Activated T-cell treated with anti-CD3 and anti-CD28 coated beads for 48 hours (primary cell): ENCODE measurements at regions not wholly inside any gene's neighbourhood (a gene's known extent, or its start where the extent isn't known, plus 50 kb on each side); places are given as distances from the start of the nearest gene placed in this dataset.

ENCODE experiments used
- DNase-seq: peaks from one replicate; pipeline ENCODE4 v3.0.0-alpha.2; 2020; ENCODE audit warnings: low read depth

DNA sequence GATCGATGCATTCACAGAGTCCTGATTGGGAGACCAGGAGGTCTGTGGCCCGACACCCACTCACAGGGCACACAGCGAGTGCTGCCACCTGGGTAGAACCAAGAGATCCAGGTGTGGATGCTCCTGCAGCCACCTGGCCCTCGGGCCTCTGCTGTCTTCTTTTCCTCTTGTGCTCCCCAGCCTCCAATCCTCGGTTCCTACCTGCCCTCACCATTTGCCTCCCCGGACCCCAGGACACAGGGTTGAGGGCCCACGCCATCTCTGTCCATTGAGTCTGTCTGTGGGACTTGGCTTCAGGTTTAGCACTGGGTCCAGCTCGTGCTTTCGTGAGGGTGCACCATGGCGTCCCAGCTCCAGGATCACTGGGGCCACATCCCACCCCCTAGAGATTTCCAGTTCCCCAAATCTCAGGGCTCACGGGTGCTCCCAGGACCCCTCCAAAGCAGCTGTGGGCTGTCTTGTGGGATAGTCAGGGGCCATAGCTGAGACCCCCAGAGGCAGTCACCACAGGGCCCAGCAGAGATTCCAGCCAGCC, 591.1 kb downstream of the BRD1 start:
- no peak for DNase-seq

DNA sequence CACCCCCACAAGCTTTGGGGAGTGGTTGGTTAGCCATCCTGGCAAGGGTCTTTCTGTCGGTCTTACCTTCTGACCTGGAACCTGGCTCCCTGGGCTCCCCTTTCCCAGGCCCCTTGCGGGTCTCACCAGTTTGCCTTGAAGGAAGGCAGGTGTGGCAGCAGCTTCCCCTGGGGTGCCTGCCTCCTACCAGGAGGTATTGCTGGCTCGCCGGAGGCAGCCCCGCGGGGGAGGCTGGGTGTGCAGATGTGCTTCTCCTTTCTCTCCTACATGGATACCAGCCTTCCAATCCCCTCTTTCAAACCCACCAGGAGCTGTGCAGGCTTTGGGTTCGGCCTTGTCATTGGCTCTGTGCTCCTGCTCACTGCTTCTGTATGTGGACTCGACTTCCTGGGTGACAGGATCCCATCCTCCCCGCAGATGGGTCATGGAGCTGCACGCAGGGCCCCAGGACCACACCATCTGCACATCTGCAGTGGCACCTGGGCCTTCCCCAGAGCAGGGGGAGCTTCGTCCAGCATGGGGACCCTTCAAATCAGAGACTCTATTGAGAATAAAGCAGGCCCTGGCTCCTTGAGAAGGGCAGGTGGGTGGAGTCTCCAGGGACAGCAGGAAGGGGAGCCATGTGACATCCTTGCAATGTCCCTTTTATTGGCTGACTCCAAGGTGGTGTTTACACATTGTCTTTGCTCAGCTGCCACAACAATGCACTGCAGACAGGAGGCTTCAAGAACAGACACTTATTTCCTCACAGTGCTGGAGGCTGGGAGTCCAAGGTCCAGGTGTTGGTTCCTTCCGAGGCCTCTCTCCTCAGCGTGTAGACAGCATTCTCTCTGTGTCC, 592.0 kb downstream of the BRD1 start:
- no peak for DNase-seq

DNA sequence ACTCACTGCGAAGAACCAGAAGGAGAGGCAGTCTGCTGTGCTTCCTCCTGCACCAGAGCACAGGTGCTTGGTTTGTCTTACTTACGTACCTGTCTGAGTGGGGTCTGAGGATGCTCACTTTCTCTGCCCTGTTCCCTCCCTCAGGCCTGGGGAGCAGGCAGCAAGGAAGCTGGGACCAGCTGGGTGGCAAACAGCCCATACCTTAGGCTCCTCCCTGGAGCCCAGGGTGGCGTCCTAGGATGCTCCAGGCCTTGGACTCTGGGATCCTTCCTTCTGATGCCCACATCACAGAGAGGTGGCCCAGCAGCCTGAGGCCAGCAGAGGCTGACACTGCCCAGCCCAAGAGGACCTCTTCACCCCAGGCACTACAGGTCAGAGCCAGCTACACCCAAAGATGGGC, 593.2 kb downstream of the BRD1 start:
- DNase-seq, result no peak

DNA sequence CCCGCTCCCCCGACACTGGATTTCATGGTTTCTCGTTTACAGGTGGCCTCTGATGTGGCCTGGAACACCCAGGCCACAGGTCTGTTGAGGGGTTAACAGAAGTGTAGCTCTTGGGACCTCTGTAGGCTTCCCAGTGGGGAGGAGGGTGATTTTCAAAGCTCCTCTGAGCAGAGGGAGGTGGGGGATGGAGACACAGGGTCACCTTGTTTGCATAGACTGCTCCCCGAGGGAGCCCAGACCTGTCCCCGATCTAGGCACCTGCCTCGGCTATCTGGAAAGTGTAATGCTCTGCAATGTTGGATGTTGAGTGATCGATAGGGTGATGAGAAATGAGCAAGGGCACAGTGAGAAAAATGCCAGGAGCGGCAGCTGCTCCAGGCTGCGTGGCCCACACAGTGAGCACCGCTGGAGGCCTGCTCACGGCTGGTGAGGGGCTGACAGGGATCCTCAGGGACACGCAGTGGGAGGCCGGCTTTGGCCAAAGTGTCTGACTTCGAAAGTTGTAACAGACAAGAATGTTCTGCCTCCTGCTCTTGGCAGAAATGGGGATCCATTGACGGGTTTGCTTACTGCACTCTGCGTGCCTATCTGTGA, 594.1 kb downstream of the BRD1 start:
- no peak for DNase-seq

DNA sequence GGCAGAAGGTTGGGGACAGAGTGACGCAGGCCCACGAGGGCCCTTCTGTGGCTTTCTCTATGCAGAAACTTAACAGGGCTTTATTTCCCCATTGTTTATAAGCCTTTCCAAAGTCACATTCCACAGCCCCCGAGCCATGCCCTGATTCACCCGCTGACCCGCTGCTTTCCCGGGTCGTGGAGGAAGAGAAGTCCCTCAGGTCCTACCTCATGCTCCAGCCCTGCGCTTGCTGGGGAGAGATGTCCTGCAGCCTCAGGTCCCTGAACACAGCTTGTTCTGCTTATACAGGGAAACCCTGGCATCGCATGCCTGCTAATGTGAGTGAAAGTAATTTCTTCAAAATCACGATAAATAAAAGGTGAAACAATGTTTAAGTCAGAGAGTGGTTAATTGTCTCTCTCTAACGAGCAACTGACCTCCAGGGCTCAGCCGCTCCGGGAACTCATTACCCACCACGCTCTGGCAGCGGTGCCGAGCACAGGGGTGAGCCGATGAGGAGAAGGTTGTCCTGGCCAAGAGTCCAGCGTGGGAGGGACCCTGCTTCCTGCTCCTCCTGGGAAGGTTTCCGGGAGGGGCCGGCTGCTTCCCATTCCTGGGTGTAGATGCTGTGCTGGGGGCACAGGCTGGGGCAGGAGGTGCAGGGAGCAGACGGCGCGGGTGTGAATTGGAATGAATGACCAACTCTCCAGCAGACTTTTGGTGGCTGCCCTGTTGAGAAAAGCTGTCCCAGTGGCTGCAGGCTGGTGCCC, 595.2 kb downstream of the BRD1 start:
- no peak for DNase-seq

DNA sequence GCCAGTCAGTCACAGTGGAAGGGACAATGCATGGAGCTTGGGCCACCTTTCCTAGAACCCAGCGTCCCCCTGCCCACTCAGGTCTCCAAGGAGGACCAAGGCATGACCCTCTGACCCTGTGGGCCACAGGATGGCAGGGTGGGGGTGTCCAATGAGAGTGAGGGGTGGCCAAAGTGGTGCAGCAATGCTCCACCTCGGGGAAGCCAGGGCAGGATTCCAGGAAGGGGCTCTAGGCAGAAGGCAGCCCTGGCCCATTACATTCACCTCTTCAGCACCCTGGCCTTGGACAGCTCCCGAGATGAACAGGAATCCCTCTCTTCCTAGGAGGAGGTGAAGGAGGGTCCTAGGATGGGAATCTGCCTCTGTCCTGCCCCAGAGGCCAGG, 597.5 kb downstream of the BRD1 start:
- DNase-seq, result no peak

DNA sequence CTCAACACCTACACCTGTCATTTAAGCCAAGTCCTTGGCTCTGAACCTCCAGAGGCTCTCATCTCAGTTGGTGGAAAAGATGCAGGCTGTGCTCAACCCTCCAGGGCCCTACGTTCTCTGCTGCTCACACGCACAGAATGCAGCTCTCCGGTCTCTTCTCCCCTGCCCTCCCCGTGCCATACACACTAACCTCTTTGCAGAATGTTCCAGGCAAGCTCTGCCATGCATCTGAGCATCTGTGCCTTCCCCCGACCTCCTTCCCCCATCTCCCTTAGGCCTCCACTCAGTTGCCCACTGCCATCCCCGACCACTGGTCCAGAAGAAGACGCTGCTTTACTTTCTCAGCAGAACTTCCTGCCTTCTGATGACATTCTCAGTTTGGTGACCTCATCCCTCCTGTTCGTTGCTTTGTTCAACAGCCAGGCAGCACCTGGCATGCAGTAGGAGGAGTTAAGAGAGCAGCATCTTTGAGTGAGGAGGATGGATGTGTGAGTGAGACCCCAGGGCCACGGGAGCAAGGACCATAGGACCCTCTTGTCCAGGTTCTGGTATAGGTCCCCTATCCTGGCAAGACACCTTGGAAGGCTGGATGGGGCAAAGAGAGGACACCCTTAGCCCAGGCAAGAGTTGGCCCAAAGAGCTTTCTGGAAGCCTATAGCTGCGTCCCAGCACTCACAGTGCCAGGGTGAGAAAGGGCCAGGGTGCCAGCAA, 598.0 kb downstream of the BRD1 start:
- DNase-seq, result no peak

DNA sequence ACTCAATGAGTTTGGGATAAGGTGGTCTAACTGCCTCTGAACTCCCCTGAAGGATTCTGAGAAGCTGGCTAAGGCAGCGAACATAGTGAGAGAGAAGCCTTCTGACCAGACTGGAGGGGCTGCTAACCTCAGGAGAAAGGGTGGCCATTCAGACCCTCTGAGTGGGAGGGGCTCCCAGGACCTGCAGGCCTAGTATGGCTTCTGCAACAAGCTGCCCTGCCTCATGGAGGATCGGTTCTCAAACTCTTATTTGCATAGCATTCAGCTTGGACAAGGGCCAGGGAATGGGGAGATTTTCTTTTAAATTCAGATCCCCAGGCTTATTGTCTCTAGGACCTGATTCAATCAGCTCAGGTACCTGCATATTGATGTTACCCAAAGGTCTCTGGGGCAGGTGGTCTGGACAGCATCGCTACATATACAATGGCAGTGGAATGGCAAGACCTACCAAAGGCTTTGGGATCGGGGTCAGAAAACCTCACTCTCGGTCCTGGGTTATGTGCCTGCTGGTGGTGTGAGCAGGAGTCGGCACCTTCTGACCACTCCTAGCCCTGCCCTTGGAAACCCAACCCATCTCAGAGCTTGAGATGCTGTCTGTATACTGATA, 599.1 kb downstream of the BRD1 start:
- DNase-seq, result no peak

DNA sequence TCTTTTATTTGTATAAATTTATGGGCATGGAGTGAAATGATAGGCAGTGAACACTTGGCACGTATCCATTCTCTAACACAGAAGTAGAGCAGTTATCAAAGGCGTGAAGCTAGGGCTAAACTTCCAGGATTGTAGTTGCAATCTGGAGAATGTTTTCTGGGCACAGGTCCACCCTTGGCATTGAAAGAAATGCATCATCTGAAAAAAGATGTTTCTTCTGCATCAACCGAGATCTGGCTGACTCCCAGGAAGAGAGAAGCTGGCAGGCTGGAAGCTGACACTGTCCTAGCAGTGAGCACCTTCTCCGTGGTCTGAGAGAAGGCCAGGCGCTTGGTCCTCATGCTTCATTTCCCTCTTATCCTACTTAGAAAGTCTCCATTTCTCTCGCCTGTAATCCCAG, 600.0 kb downstream of the BRD1 start:
- no peak for DNase-seq

DNA sequence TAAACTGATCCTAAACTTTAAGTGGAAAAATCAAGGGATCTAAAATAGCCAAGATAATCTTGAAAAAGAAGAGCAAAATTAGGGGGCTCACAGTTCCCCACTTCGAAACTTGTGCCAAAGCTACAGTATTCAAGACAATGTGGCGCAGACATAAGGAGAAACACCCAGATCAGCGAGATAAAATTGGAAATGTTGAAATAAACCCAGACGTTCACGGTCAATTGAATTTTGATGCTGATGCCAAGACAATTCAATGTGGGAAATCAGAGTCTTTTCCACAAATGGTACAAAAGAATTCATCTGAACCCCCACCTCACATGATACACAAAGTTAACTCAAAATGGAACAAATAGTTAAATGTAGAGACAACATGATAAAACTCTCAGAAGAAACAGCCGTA, 601.6 kb downstream of the BRD1 start:
- DNase-seq, result no peak

DNA sequence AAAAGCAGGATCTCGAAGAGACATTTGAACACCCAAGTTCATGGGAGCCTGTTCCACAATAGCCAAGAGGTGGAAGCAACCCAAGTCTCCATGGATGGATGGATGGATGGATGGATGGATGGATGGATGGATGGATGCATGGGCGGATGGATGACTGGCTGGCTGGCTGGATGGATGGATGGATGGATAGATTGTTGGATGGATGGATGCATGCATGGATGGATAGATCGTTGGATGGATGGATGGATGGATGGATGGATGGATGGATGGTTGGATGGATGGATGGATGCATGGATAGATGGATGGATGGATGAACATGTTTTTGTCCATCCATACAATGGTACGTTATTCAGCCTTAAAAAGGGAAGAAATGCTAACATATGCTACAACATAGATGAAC, 603.4 kb downstream of the BRD1 start:
- no peak for DNase-seq

DNA sequence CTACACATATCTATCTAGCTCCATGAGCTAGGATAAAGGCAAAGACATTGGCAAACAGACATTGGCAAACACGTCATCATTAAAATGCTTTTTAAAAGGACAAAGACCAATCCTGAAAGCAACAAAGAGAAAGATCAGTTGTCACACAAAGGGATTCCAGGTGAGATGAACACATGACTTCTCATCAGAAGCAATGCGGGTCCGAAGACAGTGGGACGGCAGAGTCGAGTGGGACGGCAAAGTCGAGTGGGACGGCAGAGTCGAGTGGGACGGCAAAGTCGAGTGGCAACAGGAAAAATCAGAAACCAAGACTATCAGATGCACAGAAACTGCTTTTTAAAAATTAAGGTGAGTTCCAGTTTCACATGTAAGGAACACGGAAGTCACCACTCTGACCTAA, 609.5 kb downstream of the BRD1 start:
- no peak for DNase-seq

DNA sequence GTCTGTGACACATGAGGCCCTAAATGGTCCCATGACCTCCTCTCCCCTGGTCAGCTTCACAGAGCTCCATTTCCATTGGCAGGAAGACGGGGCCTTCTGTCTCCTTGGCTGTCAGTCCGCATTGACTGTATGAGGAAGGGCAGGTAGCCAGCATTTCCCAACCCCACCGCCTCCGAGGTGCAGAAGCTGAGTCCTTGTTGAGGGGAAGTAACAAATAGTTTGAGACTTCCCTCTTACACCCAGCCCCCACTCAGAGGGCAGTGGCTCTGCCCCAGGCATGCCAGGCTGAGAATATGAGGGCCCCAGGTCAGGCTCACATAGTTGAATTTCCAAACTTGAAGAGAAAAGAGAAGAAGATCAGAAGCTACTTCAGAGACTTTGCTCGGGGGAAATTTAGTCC, 611.1 kb downstream of the BRD1 start:
- DNase-seq, result no peak

DNA sequence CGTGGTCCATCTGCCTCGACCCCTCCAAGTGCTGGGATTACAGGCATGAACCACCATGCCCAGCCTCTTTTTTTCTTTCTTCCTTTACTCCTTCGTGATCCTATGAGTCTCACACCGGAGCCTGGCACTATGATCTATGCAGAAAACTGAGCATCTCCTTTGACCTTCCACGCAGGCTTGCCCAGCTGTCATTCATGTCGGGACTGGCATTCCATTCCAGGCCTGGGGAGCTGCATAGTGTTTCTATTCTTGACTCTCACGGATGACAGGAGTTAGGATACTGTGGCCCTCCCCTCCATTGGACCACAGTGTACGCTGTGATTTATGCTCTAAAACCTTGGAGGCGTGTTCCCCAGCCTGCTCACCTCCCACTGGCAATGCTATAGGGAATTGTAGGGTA, 611.8 kb downstream of the BRD1 start:
- DNase-seq, result no peak

DNA sequence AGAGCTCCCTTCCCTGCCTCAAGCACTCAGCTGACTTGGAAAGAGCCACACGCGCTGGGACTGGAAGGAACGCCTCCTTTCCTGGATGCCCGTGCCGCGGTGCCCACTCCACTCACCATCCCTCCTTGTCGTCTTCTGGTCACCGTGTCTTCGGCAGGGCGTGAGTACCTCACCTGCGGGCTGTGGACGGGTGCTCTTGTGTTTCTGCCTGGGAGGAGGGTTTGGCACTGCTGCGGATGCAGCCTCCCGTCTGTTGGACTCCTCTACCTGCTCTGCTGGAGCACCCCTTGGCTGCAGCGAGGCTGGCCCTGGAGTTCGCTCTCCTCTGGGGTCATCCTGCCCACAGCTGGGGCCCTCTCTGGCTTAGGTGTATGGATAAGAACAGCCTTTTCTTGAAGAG, 612.7 kb downstream of the BRD1 start:
- no peak for DNase-seq

DNA sequence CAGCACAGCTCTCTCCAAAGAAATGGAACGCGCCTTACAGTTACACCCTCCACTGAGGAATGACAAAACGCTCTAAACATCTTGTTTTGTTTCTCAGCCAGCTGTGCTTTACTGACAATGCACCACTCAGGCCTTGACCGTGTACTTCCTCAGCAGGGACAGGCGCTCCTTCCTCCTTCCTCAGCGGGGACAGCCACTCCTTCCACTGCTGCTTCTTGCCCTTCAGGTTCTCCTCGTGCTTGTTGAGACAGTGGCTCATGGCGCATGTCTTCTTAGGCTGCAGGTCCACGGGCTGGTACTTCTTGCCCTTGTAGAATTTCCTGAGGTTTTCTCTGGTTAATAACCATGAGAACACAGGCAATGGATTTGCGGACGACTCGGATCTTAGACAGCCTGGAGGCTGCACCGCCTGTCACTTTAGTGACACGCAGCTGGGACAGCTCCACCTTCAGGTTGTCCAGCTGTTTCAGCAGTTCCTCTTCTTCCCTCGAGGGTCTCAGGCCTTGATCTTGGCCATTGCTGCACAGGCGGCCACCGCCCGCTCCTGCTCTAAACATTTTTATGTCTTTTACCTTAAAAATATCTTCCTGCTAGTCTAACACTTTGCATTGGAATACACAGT, 613.8 kb downstream of the BRD1 start:
- DNase-seq, result no peak

DNA sequence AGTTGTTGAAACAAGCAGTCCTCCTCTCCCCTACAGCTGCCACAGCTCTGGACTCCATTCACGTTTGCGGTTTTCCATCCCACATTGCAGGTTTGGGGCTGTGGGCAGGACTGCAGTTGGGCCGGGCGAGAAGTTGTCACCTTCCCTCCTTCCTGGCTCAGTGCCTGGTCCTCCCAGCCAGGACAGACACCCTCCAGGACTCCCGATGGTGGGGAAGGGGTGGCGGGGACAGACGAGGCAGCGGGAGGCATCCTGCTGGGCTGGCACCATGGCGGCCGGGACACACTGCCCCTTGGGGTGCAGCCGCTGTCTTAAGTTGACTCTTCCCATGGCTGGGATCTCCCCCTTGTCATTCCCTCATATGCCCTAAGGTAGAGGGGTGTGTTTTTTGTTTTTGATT, 615.2 kb downstream of the BRD1 start:
- DNase-seq, result no peak

DNA sequence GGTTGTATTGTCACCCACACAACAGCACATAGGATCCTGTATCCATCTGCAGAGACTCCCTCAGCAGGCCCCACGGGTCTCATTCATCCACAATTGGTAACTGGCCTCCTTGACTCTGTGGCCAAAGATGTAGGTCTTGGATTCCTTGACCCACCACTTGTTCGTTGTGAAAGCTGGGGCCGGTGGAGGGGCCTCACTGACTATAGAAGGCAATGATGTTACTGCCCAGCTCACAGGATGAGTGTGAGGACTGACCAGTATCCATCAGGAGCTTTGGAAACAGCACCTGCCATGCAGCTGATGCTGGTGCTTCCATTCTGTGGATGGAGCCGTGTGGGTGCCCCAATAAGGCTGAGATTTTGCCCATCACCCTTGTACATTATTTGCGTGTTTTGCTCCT, 615.7 kb downstream of the BRD1 start:
- DNase-seq, result no peak

DNA sequence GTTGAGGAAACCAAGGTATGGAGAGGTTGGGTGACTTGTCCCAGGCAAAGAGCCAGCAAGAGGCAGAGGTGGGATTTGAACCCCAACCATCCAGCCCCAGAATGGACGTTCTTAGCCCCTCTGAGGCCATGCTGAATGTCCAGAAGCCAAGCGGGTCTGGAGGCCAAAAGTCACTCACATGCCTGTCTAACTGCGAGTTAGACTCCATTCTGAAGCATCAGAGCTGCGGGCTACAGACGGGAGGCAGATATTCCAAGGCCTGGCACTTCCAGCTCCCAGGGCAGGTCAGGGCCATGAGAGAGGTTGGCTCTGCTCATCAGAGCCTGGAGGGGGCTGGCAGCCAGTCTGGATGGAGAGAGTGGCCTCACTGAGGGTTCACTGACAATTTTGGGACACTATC, 616.5 kb downstream of the BRD1 start:
- DNase-seq, result no peak

DNA sequence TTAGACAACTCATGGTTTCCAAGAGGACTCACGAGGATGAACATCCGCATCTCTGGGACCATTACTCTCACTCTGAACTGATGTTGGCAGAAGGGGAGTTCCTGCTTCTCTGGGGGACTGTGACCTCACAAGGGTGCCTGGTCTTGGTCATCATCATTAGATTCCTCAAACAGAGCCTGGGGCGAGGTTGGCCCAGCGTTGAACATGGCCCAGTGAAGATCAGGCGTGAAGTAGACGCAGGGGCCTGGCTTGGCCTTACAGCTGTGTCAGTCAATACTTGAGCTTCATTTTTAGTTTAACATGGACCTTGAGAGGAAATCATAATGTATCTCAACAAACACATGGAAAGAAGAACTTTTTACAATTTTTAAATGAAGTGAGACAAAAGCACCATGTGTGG, 617.1 kb downstream of the BRD1 start:
- DNase-seq, result no peak

DNA sequence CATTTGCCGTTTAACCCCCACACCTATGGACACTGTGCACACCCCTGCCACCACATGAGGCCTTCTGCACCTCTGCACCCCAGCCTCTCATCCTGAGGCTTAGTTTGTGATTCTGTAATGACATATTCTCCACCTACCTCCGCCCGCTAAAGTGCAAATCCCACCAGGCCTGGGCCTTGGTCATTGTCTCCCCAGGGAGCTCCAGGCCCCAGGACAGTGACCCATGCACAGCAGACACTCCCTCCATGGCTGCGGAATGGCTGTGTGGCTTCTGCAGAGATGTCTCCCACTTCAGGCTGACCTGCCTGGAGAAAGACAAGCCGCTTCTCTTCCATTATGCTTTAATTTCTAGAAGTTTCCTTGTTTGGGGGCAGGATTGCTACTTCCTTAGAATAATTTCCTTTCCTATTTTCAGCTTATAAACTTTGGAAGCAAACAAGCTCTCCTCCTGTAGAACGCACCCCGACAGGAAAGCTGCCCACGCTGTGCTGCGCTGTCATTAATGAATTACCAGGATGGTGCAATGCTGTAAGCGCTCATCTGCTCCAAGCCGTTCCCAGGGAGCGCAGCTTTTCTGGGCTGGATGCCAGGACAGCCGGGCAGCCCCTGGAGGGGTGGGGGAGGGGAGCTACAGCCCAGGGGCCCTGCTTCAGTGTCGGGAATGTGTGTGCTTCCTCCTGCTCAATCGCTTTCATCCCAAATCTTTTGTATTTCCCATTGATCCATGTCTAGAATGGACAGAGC, 618.0 kb downstream of the BRD1 start:
- DNase-seq, result no peak
